HG03066 (cell line): ENCODE measurements at regions not wholly inside any gene's neighbourhood (a gene's known extent, or its start where the extent isn't known, plus 50 kb on each side); places are given as distances from the start of the nearest gene placed in this dataset.

Experiments
- ATAC-seq: cut with Tn5 transposase; IDR thresholded peaks from one replicate; pipeline ENCODE4 v1.9.1; 2021; ENCODE audit warnings: low read depth; ENCODE audit not compliant: unreplicated experiment

- ATAC-seq, result no peak
These were observed 53.5 kb upstream of the KLF3 start for GRCh38 chr4:38610521-38610920.

- no peak for ATAC-seq
These were observed 53.0 kb upstream of the KLF3 start for GRCh38 chr4:38610966-38611431.

- ATAC-seq, result no peak
These were observed 52.3 kb upstream of the KLF3 start for GRCh38 chr4:38611676-38612075.

DNA sequence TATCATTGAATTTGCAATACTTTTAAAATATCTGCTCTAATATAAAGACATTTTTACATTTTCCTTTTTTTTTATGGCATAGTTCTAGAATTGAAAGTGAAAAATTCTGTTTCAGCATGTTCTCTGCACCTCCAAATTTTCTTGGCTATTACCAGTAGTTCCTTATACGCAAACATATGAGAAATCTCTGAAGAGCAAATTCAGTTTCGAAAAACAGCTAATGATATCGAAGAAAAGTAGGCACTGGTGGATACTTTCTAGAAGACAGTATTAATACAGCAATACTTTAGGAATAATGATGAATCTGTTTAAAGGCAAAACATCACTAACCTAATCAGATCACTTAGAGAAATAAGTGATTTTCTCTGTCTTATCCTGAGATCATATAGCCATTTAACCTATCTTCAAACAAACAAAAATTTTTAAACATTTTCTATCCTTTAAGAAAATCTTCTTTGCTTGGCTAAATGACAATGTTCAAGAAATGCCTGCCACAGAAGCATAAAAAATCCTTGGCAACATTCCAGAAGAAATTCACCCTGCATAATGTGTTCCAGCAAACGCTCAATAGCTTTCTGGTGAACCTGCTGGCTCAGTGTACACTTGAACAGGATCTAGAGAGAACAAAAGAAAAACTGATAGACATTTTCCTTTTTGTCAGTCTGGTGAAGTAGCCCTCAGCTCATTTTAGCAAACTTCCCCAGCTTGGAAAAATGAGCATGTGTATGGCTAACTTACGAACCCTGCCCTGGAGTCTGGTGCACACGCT lies 51.2 kb upstream of the KLF3 start:
- ATAC-seq, result no peak
